Ovary (tissue), 3 donors: ENCODE measurements at regions not wholly inside any gene's neighbourhood (a gene's known extent, or its start where the extent isn't known, plus 50 kb on each side); places are given as distances from the start of the nearest gene placed in this dataset.

ENCODE experiments used
- CTCF ChIP-seq, 3 donors: fragments of 450-650 bp in 2 of 3; fragments of 200-600 bp in 1 of 3; IDR thresholded peaks; one replicate each; pipeline versions ENCODE4 v1.5.1 to v1.8.0; 2016 to 2022; ENCODE audit warnings: antibody characterized with exemption in 3 of 3, mild to moderate bottlenecking in 1 of 3
- POLR2A ChIP-seq: fragments of 450-650 bp; IDR thresholded peaks from one replicate; pipeline ENCODE4 v1.6.1; 2017; ENCODE audit warnings: antibody characterized with exemption, mild to moderate bottlenecking, moderate library complexity
- donor health status: DM: no; HTN: no; CAD: no.

- no peak for TF ChIP-seq CTCF (IDR thresholded peaks at IDR 0.05)
- no peak for TF ChIP-seq POLR2A
Observed at GRCh38 chr6:93083337-93084230, 335.8 kb downstream of the EPHA7 start.
